Skeletal muscle tissue (tissue), 3 donors: ENCODE measurements at regions not wholly inside any gene's neighbourhood (a gene's known extent, or its start where the extent isn't known, plus 50 kb on each side); places are given as distances from the start of the nearest gene placed in this dataset.
A peak's percentile ranks its signal among the peaks of the same experiment; 100 is the strongest.

Experiments
- H3K27ac ChIP-seq: one replicate; pipeline ENCODE4 v1.7.0; 2013; ENCODE audit warnings: mild to moderate bottlenecking, low read depth, low read length, inconsistent platforms
- H3K27me3 ChIP-seq, 3 donors: one replicate each; pipeline ENCODE4 v1.7.0; 2013; ENCODE audit warnings: low read length in 3 of 3; ENCODE audit not compliant: control insufficient read depth in 3 of 3, insufficient read depth in 3 of 3
- H3K36me3 ChIP-seq, 3 donors: one replicate each; pipeline ENCODE4 v1.7.0; 2013; ENCODE audit warnings: low read length in 3 of 3; ENCODE audit not compliant: control insufficient read depth in 3 of 3, insufficient read depth in 3 of 3
- H3K4me1 ChIP-seq, 3 donors: one replicate each; pipeline ENCODE4 v1.7.0; 2013; ENCODE audit warnings: low read length in 3 of 3, mild to moderate bottlenecking in 3 of 3; ENCODE audit not compliant: control insufficient read depth in 3 of 3, insufficient read depth in 3 of 3
- H3K4me3 ChIP-seq, 3 donors: one replicate each; pipeline ENCODE4 v1.7.0; 2013; ENCODE audit warnings: low read length in 3 of 3
- H3K9ac ChIP-seq, 3 donors: one replicate each; pipeline ENCODE4 v1.7.0; 2013; ENCODE audit warnings: low read length in 3 of 3, mild to moderate bottlenecking in 3 of 3, moderate library complexity in 2 of 3, low read depth in 1 of 3
- H3K9me3 ChIP-seq, 3 donors: one replicate each; pipeline ENCODE4 v1.7.0; 2013; ENCODE audit warnings: low read length in 3 of 3; ENCODE audit not compliant: control insufficient read depth in 3 of 3
- donor health status: Osteomylitis.

DNA sequence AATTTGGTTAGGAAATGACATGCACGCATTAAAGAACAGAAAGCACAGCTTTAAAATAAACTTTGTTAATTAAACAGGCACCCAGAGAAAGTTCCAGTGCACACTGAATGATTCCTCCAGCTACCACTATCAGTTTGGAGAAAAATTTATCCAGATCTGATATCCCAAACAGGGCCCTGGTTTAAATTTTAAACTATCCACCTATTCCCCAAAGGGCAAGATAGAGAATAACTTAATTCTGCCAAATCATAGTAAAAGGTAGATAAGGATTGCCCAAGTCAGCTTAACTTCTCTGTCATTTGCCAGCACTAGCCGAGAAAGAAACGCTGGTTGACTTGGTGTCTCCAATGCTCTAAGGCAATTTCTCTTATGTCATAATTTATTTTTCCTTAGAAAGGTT, 321.9 kb upstream of the PKDCC start:
- Histone ChIP-seq H3K27ac (no peak overlapping the region), H3K27me3 (no peaks in the 10 kb centered on the region), H3K36me3 (no peaks in the 10 kb centered on the region), H3K4me3 (no peak overlapping the region), H3K9ac (no peak overlapping the region), H3K4me1 (peaks cover 5 to 6% (median 5%) of the 10 kb centered on the region in 3 donors), H3K9me3 (no peaks in the 10 kb centered on the region)

DNA sequence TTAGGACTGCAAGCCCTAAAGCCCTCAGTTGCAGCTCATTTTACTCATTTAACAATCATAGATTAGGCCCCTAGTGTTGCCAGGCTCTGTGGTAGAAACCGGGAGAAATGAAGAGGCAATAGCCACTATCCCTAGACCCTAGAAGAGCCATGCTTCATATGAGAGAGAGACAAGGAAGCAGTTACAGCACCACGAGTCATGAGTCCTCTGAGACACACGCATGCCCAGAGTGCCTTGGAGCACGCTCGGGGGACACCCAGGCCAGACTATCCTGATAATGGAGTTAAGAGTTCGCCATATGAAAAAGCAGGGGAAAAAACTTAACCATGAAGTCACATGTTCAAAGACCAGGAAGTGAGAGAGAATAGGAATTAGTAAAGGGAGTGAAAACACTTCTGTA, 321.5 kb upstream of the PKDCC start:
- Histone ChIP-seq H3K4me1 (peaks cover 5 to 6% (median 5%) of the 10 kb centered on the region in 3 donors), H3K9me3 (no peaks in the 10 kb centered on the region), H3K4me3 (no peak overlapping the region), H3K36me3 (no peaks in the 10 kb centered on the region), H3K9ac (no peak overlapping the region), H3K27ac (no peak overlapping the region), H3K27me3 (no peaks in the 10 kb centered on the region)

DNA sequence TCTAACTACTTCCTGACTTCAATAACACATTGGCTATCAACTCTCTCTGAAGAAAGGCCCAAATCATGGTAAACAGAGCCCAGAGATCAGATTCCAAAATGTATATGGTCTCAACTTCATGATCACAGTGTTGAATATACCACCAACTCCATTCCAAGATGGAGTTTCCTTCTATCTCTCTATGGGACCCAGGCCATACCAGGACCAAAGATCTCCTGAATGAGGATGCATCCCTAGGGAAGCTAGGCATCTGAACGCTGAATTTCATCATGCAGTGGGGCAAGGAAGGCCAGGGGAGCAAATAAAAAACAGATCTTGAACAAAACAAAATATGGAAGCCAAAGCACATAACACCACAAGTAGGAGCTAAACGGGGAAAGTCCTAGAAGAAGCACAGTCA, 320.7 kb upstream of the PKDCC start:
- no peaks in the 10 kb centered on the region for H3K27me3 ChIP-seq
- no peak overlapping the region for H3K4me3 ChIP-seq
- H3K4me1 ChIP-seq, result peaks cover 5 to 6% (median 5%) of the 10 kb centered on the region in 3 donors
- no peak overlapping the region for H3K27ac ChIP-seq
- H3K9me3 ChIP-seq, result no peaks in the 10 kb centered on the region
- no peaks in the 10 kb centered on the region for H3K36me3 ChIP-seq
- no peak overlapping the region for H3K9ac ChIP-seq

DNA sequence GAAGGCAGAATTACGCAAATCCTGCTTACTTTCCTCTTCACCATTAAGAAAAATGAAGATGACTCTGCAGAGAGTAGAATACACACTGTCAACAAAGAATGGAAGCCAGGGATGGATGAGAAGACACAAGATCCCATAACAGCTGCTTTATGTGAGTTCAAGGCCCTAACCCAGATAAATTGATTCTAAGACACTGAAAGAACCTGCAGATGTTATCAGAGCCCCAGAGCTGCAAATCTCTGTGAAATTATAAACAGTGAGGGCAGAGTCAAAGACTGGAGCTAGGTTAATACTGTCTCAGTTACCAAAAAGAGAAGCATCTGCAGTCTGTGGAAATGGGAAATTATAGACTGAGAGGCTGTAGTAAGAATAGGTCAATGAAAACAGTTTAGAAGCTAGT, 320.1 kb upstream of the PKDCC start:
- H3K4me3 ChIP-seq, result no peak overlapping the region
- no peaks in the 10 kb centered on the region for H3K36me3 ChIP-seq
- no peak overlapping the region for H3K9ac ChIP-seq
- H3K27ac ChIP-seq, result no peak overlapping the region
- no peaks in the 10 kb centered on the region for H3K27me3 ChIP-seq
- no peaks in the 10 kb centered on the region for H3K9me3 ChIP-seq
- peaks cover 5 to 6% (median 5%) of the 10 kb centered on the region in 3 donors for H3K4me1 ChIP-seq

DNA sequence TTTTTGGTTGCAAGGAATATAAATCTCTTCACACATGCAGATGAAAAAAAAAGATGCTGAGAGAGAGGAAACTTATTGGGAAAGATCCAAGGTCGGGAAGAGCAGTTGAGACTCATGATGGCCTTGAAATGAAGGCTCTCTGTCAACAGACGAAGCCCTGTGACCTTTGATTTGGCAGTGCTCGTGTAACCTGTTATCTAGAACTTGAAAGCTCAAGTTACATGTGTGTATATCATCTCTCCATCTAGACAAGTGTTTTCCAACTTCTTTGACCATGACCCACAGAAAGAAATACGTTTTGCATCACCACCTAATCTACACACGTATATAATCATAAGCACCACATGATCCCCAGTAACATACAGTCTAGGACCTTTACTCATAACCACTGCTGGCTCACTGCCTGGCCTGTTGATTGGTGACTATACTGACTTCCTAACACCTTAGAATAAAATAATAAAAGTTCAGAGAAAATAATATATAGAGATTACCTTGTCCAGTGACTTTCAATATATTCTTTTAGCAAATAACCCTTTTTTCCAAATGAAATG, 319.0 kb upstream of the PKDCC start:
- Histone ChIP-seq H3K27ac (no peak overlapping the region), H3K4me1 (peaks cover 0 to 5% (median 0%) of the 10 kb centered on the region in 3 donors), H3K9ac (no peak overlapping the region), H3K27me3 (no peaks in the 10 kb centered on the region), H3K9me3 (no peaks in the 10 kb centered on the region), H3K36me3 (no peaks in the 10 kb centered on the region), H3K4me3 (no peak overlapping the region)

DNA sequence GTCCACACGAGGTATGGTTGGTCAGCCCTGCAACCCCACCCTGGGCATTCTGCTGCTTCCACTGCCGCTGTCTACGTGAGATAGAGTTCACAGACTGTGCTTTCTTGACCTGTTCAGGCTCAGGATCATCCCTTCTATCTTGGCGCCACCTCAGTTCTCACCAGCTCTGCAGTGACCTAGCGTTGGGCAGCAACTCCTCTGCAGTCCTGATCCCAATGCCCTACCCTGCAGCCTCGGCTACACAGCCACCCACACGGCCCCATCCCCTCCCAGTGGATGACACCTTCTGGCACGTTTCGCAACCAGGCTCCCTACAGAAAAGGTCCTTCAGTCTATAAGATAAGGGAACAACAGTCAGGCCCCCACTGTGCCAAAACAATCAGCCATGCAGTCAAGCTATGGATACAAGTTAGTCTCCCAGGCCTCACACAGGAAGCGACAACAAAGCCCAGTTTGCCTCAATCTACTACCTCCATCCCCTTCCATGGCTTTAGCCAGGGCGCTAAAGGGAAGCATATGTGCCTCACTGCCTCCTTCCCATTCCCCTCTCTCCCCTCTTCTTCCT, 317.9 kb upstream of the PKDCC start:
- H3K4me3 ChIP-seq, result no peak overlapping the region
- no peaks in the 10 kb centered on the region for H3K9me3 ChIP-seq
- H3K9ac ChIP-seq, result no peak overlapping the region
- no peaks in the 10 kb centered on the region for H3K27me3 ChIP-seq
- peaks cover 0 to 5% (median 0%) of the 10 kb centered on the region in 3 donors for H3K4me1 ChIP-seq
- no peak overlapping the region for H3K27ac ChIP-seq
- H3K36me3 ChIP-seq, result no peaks in the 10 kb centered on the region

DNA sequence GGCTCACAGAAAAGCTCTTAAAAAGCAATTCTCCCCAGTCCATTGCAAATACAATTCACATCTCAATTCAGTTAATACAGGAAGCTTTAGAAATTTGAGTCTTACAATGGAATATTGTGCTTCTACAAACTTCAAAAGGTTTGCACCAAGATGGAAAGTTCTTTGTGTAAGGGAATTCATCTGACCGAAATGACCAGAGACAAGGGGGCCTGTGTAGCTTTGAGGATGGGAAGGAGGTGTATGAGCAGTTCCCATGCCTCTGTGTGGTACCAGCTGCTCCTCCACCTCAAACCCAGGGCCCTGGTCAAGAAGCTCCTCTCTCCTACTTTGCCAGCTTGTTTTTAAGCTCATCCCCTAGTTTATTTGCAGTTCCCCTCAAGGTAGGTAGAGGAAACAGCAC, 312.8 kb upstream of the PKDCC start:
- Histone ChIP-seq H3K9ac (no peak overlapping the region), H3K9me3 (no peaks in the 10 kb centered on the region), H3K27me3 (no peaks in the 10 kb centered on the region), H3K36me3 (no peaks in the 10 kb centered on the region), H3K4me3 (no peak overlapping the region), H3K27ac (peak overlapping the region; percentile 52), H3K4me1 (peaks cover 10 to 11% (median 11%) of the 10 kb centered on the region in 3 donors)

DNA sequence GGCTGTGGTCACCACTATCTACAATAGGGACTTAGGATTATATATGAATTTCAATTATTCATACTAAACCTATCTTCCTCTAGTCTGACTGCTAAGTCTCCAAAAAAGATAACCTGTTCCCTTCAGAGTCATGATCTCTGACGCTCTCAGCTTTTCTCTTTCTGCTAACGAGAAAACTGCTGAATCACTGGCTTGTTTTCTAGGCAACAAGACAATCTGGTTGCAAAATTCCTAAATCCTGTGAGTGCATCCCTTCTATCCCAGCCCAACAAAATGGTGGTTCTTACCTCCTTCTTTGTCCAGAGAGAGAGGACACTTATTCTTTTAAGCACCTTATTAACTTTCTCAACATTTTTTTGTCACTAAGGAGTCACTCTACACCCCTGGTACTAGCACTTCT, 312.3 kb upstream of the PKDCC start:
- Histone ChIP-seq H3K4me1 (peaks cover 10 to 11% (median 11%) of the 10 kb centered on the region in 3 donors), H3K36me3 (no peaks in the 10 kb centered on the region), H3K9me3 (no peaks in the 10 kb centered on the region), H3K4me3 (no peak overlapping the region), H3K27me3 (no peaks in the 10 kb centered on the region), H3K9ac (no peak overlapping the region), H3K27ac (peak overlapping the region; percentile 52)

DNA sequence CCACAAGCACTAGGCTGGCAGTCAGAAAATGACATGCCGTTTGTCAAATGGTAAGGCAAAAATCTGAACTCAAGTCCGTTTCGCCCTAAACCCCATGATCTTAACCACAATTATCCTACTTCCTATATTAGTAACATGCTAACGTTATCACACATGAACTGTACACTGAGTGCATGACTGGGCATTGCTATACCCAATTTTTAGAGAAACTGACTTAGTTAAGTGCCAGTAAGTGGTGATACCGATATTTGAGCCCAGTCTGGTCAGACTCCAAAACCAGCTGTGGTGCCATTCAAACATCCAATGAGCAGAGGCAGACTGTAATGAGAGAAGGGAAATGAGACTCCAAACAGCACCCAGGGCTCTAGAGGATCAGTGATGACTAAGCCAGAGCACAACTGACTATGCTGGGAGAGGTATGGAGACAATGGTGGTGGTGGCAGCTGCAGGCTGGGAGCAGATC, 311.7 kb upstream of the PKDCC start:
- peaks cover 10 to 11% (median 11%) of the 10 kb centered on the region in 3 donors for H3K4me1 ChIP-seq
- no peaks in the 10 kb centered on the region for H3K9me3 ChIP-seq
- no peak overlapping the region for H3K9ac ChIP-seq
- peak overlapping the region; percentile 52 for H3K27ac ChIP-seq
- no peaks in the 10 kb centered on the region for H3K27me3 ChIP-seq
- peak overlapping the region in 1 of 3 donors; percentile 23 for H3K4me3 ChIP-seq
- no peaks in the 10 kb centered on the region for H3K36me3 ChIP-seq

DNA sequence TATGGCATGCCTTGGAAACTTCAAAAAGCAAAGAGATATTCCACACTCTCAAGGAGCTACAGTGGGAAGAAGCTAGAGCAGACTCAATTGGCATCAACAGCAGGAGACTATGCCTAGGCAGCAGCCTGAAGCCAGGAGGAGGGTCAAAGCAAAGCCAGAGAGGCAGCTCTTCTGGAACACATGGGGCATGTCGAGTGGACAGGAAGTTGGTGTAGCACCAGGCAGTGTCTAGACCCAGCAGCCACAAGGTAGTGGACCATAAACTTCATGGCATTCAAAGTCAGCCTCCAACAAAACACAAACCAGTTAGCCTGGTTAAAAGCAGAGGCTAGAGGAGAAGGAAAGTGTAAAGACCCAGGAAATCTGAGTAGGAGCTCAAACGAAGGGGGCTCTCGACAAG, 311.2 kb upstream of the PKDCC start:
- no peaks in the 10 kb centered on the region for H3K27me3 ChIP-seq
- H3K36me3 ChIP-seq, result no peaks in the 10 kb centered on the region
- no peak overlapping the region for H3K27ac ChIP-seq
- H3K9me3 ChIP-seq, result no peaks in the 10 kb centered on the region
- H3K9ac ChIP-seq, result no peak overlapping the region
- peaks cover 10 to 11% (median 11%) of the 10 kb centered on the region in 3 donors for H3K4me1 ChIP-seq
- peak overlapping the region in 1 of 3 donors; percentile 23 for H3K4me3 ChIP-seq
